Osteocyte (in vitro differentiated cells): ENCODE measurements at regions not wholly inside any gene's neighbourhood (a gene's known extent, or its start where the extent isn't known, plus 50 kb on each side); places are given as distances from the start of the nearest gene placed in this dataset.

Source experiments
- DNase-seq: peaks from one replicate; pipeline ENCODE4 v3.0.0; 2021; ENCODE audit warnings: mixed read lengths; ENCODE audit not compliant: unreplicated experiment; ENCODE audit errors: extremely low spot score
- H3K27ac Mint-ChIP-seq: one replicate; pipeline ENCODE4 v1.8.0; 2021; ENCODE audit warnings: mild to moderate bottlenecking, mixed read lengths; ENCODE audit not compliant: unreplicated experiment
- H3K27me3 Mint-ChIP-seq: one replicate; pipeline ENCODE4 v1.8.0; 2021; ENCODE audit warnings: mixed read lengths; ENCODE audit not compliant: unreplicated experiment
- H3K36me3 Mint-ChIP-seq: one replicate; pipeline ENCODE4 v1.8.0; 2021; ENCODE audit warnings: mixed read lengths; ENCODE audit not compliant: unreplicated experiment
- H3K4me1 Mint-ChIP-seq: one replicate; pipeline ENCODE4 v1.8.0; 2021; ENCODE audit warnings: mixed read lengths; ENCODE audit not compliant: unreplicated experiment
- H3K4me3 Mint-ChIP-seq: one replicate; pipeline ENCODE4 v1.8.0; 2021; ENCODE audit warnings: mild to moderate bottlenecking, moderate library complexity, mixed read lengths; ENCODE audit not compliant: unreplicated experiment
- H3K9me3 Mint-ChIP-seq: one replicate; pipeline ENCODE4 v1.8.0; 2021; ENCODE audit warnings: mixed read lengths; ENCODE audit not compliant: unreplicated experiment
- CTCF ChIP-seq: fragments of 200-600 bp; sonication (generic); IDR thresholded peaks from 2 replicates; pipeline ENCODE4 v1.5.0; 2021; ENCODE audit warnings: antibody characterized with exemption, mild to moderate bottlenecking, moderate library complexity

GRCh38 chr6:41467627-41468404, 78.4 kb upstream of the FOXP4 start:
- H3K27ac Mint-ChIP-seq = no peak overlapping the region
- TF ChIP-seq CTCF = no peak
- no peak overlapping the region for H3K4me3 Mint-ChIP-seq
- peaks cover 10% of the 10 kb centered on the region for H3K4me1 Mint-ChIP-seq
- peaks cover 21% of the 10 kb centered on the region for H3K27me3 Mint-ChIP-seq
- DNase-seq = no peak
- no peaks in the 10 kb centered on the region for H3K36me3 Mint-ChIP-seq
- no peaks in the 10 kb centered on the region for H3K9me3 Mint-ChIP-seq

DNA sequence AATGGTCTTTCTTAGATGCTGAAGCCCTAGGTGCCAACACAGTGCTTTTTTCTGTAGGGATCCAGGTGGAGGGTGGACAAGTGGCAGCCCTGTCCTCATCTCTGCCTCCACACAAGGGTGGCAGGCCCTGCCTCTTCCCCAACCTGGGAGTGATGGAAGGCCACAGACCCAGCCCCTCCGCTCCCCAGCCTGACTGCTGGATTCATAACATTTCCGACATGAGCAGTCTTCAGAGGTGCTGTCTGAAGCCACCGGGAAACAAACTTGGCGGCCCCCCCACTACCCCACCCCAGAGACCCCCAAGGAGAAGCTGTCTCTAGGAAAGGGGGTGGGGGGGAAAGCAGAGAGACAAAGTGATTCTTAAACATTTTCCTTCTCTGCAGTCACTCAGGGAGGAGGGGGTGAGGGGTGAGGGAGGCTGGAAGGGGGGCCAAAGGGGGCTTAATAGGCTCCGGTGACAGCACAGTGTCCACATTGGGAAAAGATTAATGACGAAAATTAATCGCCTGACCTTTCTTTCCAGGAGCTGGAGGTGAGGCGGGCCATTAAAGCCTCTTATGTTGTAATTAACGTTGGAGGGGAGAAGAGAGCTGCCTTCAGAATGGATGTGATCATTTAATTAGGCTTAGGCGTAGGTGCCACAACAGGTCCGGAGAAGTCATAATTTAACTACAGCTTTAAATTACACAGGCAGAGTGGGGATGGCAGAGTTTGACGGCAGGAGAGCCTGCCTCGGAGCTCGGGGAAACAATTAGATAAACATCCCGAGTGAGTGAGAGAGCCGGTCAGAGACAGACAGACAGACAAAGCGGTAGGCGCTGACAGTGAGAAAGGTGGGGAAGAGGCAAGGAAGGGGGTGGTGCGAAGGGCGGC, 76.8 kb upstream of the FOXP4 start:
- peaks cover 23% of the 10 kb centered on the region for H3K27me3 Mint-ChIP-seq
- no peak overlapping the region for H3K27ac Mint-ChIP-seq
- no peak for TF ChIP-seq CTCF
- H3K4me1 Mint-ChIP-seq = peaks cover 9% of the 10 kb centered on the region
- H3K4me3 Mint-ChIP-seq = no peak overlapping the region
- H3K36me3 Mint-ChIP-seq = no peaks in the 10 kb centered on the region
- no peaks in the 10 kb centered on the region for H3K9me3 Mint-ChIP-seq
- no peak for DNase-seq

DNA sequence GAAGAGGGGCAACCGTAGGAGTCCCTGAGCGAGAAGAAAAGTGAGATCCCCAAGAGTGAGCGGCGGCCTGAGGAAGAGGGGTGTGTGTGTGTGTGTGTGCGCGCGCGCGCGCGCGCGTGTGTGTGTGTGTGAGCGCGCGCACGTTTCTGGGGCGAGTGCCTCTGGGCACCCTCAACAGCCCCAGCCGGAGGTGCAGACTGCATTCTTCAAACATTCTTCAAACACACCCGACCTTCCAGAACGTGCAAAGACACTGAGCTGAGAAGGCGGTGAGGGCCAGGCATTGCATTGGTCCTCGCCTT, 76.2 kb upstream of the FOXP4 start:
- Mint-ChIP-seq H3K36me3 (no peaks in the 10 kb centered on the region), H3K27ac (no peak overlapping the region), H3K4me3 (no peak overlapping the region), H3K4me1 (peaks cover 7% of the 10 kb centered on the region), H3K27me3 (peaks cover 26% of the 10 kb centered on the region), H3K9me3 (no peaks in the 10 kb centered on the region)
- TF ChIP-seq CTCF = no peak
- no peak for DNase-seq

- no peak for DNase-seq
- no peak overlapping the region for H3K27ac Mint-ChIP-seq
- H3K4me1 Mint-ChIP-seq = peaks cover 7% of the 10 kb centered on the region
- no peak overlapping the region for H3K4me3 Mint-ChIP-seq
- H3K27me3 Mint-ChIP-seq = peaks cover 30% of the 10 kb centered on the region
- no peak for TF ChIP-seq CTCF
- H3K9me3 Mint-ChIP-seq = no peaks in the 10 kb centered on the region
- H3K36me3 Mint-ChIP-seq = no peaks in the 10 kb centered on the region
These were observed 75.7 kb upstream of the FOXP4 start for GRCh38 chr6:41470331-41471063.
